HG02763 (cell line): ENCODE measurements at regions not wholly inside any gene's neighbourhood (a gene's known extent, or its start where the extent isn't known, plus 50 kb on each side); places are given as distances from the start of the nearest gene placed in this dataset.

Experiments used
- ATAC-seq: cut with Tn5 transposase; IDR thresholded peaks from one replicate; pipeline ENCODE4 v1.9.1; 2021; ENCODE audit warnings: mild to moderate bottlenecking, moderate library complexity; ENCODE audit not compliant: unreplicated experiment

DNA sequence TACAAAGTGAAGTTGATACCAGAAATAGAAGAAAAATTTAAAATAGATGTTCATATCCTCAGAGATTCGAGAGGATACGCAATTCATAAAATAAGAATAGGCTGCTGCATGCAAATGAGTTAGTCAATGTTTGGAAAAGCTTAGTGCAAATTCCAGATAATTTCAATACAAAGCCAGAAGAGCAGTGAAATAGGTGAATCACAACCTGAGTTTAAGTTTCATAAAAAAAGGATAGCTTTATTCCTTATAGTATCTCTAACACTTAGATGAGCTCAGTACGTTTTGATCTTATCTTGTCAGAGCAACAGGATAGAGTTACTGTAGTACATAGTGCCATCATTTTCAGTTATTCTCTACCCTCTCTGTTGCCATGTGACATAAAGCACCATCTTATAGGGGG lies 653.4 kb upstream of the ZNF608 start:
- ATAC-seq, result no peak

DNA sequence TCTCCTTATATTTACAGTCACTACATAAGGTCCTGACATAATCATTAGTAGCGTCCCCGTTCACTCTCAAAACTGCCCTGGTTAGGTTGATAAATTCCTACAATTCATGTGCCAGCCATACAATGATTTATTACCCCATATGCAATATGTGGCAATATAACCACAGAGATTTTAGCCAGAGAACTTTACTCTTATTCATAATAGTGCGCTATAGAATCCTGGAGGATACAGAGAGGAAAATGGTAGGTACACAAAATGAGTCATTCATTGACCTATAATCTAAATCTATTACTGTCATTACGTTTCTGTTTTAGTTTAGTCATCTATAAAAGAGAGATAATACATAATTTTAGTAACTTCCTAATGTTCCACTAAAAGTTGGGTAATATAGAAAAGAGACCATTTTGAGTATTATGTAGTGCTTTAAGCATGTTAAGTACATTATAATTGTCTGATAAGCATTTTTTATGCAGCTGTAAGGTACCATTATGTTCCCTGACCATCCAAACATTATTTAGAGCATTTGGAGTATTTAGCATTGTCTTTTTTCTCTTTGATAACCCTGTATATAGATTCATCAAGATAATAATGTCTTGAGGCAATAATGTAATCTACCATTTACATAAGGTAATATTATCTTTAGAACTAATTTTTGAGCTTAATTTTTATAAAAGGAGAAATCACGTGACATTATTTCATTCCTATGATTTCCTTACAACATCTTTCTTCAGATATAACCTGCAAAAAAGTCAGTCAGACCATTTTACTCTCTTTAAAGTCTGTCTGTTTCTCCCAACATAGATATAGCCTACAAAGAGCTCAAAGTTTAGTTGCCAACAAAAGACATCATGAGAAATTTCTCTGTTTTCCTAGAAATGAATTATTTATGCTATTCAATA lies 655.5 kb upstream of the ZNF608 start:
- no peak for ATAC-seq

DNA sequence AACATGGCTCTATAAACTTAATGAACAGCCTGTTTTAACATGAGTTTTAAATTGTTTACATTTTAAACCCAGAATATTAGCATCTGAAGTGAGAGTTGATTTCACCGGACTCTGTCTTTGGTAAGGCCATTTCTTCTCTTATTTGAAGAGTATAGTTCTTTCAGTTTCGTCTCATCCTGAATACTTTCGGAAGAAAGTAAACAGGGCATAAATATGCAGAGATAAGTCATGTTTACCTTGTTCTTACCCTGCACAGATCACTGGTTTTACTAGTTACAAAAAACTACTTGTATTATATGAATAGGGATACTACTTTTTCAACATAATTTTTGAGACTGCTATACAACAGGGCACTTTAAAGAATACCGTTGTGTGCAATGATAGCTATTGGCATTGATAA lies 656.3 kb upstream of the ZNF608 start:
- no peak for ATAC-seq

DNA sequence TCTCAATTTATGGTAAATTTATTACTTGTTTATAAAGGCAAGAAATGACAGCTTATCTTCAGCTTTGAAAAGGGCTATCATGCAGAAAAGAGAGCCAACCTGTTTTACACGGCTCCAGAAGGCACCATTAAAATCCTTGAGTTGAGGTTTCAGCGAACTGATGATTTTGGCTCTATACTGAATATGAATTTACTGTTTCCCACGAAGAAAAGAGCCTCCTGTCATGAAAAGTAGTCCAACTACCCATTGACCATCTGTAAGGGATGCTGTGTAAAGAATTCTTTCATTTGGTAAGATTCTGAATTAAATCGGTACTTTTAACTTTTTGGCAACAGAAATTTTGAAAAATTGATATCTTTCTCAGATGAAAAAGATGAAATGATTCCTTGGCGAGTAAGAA lies 657.6 kb upstream of the ZNF608 start:
- no peak for ATAC-seq

DNA sequence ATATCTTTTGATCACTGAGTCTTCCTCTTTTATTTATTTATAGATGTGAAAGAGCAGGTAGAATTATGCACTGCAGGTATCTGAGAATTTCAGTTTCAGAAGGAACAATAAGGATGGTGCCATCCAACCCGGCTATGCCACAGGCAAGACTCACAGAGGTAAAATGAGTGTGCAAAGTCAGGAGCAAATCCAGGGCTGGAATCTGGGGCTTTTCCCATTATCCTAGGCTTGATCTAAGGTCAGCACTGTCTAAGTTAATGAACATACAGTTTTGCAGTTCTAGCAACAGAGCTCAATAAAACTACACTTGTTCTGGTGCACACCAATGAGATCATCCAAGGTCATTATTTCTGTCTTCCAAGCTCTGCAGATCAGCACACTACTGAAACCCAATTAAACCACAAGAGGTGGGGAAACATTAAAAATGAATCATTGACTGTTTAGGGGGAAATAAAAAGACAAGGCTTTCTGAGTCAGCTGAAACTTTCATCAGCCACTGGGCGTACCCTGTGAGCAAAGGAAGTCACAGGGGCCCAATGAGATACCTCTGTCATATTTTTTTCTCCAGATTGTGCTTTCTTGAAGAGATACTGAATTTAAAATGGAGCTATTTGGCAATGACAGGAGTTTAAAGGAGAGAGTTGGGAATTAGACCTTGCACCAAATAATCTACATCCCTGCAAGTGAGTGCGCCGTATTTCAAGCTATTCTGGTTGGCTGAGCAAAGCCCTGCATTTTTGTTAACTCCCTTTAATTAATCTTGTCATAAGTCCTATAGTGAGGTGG lies 662.2 kb upstream of the ZNF608 start:
- no peak for ATAC-seq

DNA sequence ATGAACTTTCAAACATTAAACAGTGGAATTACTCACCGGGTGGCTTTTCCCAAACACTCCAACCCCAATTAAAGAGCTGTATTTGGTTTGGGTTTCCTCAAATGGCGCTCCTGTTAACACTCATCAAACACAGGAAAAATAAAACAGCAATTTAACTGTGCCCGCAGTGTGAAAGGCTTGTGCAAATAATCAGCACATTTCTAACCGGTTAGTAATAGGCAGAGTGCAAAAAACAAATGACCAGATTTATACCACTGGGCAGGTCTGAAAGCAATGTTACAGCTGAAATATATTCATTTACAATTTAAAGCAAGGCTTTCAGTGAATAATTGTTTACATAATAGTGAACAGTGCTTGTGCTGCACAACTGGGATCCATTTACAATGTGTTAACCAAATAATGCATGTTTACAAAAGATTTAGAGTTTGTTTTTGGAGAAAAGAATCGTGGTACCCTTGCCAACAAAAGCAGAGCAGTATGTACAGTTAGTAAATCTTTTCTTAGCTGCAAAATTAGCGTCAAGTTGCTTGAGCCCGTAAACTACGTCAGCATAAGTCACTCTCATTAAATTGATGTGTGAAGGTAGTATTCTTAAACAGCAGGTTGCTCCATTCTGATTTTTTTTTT lies 662.9 kb upstream of the ZNF608 start:
- no peak for ATAC-seq

DNA sequence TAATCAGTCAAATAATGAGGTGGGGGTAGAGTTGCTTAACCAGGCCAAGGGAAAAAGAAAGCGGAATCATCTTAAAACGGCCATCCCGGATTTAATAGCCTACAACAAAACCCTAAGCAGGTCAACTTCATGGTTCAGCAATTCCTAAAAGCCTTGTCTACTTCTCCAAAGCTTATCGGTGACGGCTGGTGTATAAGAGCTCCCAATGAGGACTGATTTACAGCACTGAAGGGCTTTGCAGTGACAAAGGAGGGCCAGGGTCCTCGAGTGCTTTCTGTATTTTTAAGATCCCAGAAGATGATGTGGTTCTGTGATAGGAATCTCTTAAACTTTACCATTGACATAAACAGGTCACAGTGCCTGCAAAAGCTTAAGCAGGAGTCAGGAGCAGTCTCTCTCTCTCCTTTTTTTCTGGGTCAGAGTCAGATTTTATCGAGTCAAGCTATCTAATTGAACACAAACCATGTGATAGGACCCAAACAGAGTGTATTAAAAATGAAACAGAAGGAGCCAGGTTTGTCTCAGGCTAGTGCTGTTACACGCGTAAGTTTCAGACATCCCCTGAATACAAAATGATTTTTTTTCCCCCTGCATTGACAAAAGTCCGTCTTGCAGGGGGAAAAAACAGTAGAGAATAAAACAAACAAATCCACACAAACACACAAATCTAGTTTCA lies 663.6 kb upstream of the ZNF608 start:
- ATAC-seq, result no peak

DNA sequence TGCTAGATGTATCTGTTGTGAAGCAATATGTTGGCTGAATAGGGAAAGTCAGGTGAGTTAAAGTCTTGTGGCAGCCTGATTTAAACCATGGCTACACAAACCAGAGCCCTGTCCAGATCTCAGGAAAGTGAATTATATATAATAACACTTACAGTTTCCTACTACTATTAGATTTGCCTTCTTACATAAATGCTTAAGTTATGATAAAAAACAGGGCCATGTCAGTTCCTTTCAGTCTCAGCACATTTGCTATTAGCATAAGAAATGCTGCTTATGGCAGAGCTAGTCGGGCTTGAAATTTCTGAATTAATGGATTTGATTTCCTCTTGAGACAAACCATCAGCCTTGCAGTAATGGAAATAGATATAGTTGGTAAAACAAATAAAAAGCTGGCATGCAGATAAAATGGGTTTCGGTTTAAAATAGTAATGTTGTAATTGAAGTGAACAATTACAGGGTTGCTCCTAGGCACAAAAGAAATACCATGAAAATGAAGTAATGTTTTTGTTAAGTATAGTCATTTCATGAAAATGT lies 664.2 kb upstream of the ZNF608 start:
- no peak for ATAC-seq

DNA sequence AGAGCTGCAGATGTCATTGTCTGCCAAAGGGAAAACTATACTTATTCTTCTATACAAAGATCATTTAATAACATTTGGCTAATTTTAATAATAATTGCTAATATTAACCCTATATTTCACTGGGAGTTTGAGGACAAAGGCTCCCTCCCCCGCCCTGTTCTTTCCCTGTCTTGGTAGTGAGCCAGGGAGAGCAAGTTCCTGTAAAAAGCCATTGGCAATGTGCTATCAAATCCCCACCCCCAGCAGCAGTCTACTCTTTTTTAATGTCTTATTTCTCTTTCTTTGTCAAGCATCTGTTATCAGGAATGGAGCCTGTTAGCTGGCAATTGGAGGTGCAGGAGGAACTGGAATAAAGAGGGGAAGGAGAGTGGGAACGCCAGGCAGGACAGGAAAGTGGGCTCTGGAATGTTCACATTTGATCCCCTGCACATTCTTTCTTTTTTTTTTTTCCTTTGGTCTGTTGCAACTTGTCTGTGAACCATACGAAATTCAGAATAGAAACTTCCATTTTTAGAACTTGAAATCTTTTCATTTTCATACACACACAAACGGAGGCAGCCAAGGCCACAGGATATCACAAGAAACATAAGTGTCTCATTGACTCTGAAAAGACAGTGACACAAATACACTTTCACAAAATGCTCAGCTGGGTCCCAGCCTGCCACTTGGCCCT lies 664.8 kb upstream of the ZNF608 start:
- ATAC-seq, result peak; percentile 46

DNA sequence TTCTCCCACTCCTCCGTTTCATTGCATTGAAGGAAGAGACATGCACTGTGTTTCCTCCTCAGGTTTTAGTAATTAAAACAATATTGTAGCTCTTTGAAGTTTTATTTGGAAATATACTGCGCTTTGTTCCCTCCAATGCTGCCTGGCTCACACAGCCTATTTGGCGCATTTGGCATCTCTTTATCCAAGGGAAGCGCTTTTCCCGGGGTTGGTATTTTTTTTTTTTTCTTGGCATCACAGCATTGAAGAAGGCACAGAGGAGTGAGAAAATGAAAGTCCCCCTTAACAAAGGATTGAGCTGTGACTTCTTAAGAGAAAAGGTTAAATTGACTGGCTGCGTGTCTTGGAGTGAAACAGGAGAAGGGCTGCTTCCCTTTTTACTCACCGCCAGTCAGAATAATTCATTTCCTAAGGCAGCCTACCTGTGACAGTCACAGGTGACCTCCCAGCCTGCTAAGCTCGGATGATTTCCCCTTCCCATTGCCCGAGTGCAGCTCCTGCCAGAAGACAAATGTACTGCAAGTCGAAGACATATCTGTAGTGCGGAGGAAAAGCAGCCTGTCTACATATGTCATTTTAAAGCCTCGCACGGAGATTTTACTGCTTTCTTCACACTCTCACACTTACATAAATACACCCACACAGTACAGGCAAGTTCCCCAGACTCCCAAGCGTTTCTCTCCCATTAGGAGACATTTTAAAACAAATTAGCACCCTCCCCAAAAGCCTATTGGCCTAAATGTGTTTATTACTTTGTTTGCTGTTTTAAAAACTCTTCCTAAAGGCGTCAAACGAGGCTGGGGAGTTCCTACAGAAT lies 665.5 kb upstream of the ZNF608 start:
- ATAC-seq, result peak; percentile 51

DNA sequence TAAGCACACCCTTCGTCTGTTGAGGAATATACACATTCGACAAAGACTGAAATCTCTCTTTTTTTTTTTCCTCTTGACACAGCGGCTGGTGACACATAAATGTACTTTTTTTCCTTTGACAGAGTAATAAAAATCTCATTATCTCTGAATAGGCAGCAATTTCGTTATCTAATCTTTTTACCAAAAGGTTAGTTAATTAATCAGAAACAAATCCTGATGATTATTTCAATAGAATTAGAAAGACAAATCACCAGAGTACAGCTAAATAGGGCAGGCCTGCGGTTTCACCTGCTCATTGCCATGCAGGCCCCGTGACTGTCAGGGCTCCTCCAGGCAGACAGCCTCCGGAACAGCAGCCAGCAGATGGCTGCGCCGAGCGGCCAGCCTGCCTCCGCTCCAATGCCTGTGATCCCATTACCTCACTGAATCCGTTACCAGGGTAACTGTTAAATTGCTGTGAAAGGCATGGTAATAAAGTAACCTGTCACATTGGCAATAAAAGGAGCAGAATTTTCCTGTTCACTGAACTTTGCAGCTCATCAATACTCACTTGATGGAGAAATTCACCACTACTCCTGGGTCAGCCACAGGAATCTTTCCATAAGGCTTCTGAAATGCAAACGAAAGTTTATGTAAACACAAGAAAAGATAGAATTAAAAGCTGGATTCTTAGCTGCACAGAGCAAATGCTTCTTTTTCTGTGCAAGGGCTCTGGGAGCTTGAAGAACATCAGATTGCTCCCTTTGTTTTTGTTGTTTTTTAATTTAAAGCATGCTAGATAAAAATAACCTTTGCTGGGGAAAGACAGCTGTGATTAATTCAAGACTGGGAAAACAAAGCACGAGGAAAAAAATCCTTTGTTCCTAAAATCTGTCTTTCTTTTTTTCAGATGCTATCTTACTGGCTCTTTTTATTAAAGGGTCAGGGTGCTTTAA lies 666.4 kb upstream of the ZNF608 start:
- peak; percentile 61 for ATAC-seq

DNA sequence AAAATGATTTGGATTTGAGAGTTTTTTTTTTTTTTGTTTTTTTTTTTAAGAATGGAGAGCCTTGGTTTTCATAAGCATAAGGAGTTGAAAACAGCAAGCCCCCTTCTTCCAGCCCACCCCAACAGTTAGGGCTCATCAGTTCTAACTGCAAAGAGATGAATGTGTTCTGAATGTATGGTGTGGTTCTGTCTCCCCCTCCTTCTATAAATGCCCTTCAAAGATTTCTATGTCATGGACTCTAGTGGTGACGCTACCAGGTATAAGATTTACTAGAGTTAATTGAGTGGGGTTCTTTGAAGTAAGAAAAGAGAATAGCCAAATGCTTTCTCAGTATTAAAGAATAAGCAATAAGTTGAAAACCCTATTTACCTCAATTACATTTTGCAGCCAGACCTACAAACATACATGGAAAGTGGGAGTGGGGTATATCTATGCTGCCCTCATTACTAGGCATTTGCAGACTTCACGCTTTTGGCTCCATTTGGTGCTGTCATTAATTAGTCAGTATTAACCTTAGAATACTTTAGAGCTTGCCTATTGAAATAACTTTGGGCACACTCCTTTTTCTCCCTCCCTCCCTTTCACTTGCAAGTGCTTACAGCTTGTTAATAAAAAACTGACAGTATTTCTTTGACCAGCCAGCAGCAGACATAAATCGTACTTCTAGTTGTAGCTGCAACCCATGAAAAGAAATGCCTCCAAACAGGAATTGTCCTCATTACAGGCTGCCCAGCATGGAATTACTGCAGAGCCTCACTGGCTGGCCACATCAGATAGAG lies 667.2 kb upstream of the ZNF608 start:
- ATAC-seq, result no peak

DNA sequence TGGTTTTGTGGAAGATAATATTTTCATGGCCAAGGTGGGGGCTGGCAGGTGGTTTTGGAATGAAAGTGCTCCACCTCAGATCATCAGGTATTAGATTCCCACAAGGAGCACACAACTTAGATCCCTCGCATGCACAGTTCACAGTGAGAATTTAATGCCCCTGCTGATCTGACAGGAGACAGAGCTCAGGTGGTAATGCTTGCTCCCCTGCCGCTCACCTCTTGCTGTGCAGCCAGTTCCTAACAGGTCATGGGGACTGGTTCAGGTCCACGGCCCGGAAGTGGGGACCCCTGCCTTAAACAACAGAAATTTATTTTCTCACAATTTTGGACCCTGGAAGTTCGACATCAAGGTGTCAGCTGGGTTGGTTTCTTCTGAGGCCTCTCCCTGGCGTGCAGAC lies 668.7 kb upstream of the ZNF608 start:
- no peak for ATAC-seq

DNA sequence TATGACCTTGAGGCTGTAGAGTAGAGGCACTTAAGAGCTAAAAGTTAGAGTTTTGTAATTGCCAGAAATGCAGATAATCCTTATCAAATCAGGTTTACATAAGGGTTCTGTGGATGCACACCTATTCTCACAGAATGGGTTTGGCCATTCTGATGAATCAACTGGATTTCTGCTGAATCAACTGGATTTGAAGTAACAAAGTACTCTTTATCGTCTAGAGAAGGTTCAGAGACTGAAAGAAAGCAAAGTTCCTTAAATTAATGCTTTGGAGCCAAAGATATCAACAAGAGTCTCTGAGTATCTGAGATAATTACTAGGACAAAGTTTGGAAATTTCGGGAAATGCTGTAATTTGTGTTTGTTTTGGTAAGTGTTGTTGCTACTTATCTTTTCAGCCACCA lies 669.6 kb upstream of the ZNF608 start:
- ATAC-seq, result no peak

DNA sequence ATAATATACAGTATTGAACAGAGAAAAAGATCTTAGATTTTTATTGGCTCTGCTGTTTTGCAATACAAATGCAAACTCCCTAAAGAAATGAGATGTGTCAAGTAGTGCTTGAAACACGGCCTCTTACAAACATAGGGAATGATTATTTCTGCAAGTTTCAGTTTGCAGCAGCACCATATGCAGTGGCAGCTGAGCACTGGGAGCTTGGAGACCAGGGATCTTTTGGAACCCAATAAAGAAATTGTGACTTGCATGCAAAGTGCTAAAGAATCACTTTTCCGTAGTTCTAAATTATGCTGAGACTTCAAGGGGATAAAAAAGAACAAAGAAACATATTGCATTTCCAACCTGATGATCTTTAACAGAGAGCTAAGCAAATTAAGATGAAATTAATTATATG lies 674.6 kb upstream of the ZNF608 start:
- no peak for ATAC-seq

DNA sequence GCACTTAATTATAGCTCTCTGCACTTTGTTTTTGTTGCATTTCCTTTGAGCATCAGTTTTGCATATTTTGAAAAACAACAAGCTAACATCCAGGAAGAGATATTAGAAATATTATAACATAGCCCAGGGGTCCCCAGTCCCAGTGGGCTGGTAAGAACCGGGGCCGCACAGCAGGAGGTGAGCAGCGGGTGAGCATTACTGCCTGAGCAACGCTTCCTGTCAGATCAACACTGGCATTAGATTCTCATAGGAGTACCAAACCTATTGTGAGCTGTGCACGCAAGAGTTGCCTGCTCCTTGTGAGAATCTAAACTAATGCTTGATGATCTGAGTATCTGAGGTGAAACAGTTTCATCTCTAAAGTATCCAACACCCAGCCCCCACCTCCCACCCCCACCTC lies 675.9 kb upstream of the ZNF608 start:
- ATAC-seq, result no peak

DNA sequence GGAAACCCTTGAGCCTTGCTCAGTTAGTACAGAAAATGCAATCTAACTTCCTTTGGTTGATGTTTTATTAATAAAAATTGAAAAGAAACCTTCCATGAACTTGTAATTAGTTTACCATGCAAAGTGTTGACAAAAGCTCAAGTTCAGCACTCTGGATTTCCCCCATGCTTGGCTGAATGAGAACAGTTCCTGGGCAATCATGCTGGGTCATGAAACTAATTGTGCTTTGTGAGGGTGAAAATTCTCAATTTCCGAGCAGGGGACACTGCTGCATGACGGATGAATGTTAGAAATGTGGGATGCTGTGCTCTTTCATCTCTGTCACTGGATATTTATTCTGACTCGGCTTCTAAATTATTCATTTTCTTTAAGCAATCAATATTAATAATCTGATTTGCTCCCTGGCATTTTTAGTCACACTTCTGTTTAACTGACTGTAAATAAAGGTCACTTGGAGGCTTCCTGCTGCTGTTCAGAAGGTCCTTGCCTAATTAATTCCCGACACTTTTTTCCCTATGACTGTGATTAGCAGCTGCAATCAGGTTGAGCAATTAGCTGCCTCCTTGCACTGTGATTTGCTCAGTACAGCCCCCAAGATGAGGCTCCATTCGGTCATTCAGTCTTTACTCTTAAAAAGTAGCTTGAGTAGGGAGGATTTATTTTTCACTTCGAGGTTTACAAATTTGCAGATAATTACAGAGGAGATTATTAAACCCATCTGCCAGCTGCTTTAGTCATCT lies 678.1 kb upstream of the ZNF608 start:
- ATAC-seq, result no peak
